Activated CD4-positive, alpha-beta T cell treated with anti-CD3 and anti-CD28 coated beads, Interleukin-2, amount 50 U/mL, for 48 hours (primary cell): ENCODE measurements at regions not wholly inside any gene's neighbourhood (a gene's known extent, or its start where the extent isn't known, plus 50 kb on each side); places are given as distances from the start of the nearest gene placed in this dataset.
"Not testable (repeated sequence)": the region's sequence is repeated elsewhere in the genome, so short reads cannot be mapped to it uniquely, and the experiment has no call there.

ENCODE experiments used
- DNase-seq, 2 experiments: peaks; one replicate each; pipeline ENCODE4 v3.0.0-alpha.2; 2020

DNA sequence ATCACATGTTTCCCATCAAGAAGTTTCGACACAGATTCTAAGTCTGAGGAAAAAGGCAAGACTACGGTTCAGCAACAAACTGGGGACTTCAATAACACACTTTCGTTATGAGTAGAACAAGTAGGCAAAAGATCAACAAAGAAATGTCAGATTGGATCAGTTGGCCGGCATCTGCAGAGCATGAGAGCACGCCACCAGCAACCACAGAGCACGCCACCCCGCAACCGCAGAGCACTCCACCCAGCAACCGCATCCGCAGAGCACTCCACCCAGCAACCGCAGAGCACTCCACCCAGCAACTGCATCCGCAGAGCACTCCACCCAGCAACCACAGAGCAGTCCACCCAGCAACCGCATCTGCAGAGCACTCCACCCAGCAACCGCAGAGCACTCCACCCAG lies 89.7 kb upstream of the FAM20C start:
- no peak for DNase-seq

DNA sequence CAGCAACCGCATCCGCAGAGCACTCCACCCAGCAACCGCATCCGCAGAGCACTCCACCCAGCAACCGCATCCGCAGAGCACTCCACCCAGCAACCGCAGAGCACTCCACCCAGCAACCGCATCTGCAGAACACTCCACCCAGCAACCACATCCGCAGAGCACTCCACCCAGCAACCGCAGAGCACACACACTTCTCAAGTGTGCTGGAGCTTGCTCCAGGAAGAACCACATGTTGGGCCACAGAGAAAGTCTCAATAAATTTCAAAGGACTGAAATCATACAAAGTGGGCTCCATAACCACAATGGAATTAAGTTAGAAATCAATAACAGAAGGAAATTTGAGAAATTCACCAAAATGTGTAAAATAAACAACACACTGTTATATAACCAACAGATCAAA lies 88.4 kb upstream of the FAM20C start:
- not testable (repeated sequence) for DNase-seq

DNA sequence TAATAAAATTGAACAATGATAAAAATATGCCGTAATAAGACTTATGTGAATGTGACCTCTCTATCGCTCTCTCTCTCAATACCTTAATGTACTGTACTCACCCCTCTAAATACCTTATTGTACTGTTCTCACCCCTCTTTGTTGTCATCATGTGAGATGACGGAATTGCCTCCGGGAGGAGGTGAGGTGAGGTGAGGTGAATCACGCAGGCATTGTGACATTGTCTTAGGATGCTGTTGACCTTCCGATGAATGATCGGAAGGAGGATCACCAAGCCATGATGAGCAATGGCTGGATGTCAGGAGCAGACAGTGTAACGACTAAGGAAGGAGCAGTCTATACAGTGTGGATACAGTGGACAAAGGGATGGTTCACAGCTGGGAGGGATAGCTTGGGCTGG lies 87.4 kb upstream of the FAM20C start:
- DNase-seq = no peak

DNA sequence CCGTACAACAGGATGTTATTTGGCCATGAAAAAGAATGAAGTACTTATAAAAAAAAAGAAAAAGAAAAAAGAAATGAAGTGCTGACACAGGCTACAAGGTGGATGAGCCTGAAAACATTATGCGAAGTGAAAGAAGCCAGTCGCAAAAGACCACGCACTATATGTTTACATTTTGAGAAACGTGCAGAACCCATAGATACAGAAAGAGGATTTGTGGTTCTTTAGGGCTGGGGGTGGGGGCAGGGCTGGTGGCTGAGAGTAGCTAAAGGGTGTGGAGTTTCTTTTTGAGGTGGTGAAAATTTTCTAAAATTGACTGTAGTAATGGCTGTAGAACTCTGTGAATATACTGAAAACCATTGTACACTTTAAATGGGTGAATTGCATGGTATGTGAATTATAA lies 86.0 kb upstream of the FAM20C start:
- DNase-seq = no peak

DNA sequence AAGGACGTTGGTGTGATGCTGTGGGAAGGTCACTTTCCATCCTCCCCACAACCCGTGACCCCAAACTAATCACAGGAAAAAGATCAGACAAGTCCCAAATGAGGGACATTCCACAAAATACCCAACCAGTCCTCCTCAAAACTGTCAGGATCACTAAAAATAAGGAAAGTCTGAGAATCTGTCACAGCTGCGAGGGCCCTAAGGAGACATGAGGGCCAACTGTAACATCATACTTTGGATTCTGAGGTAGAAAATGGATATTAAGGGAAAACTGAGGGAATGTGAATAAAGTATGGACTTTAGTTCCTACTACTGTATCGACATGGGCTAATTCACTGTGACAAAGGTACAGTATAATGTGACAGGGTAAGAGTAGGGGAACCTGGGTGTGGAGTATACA lies 85.1 kb upstream of the FAM20C start:
- DNase-seq = no peak

DNA sequence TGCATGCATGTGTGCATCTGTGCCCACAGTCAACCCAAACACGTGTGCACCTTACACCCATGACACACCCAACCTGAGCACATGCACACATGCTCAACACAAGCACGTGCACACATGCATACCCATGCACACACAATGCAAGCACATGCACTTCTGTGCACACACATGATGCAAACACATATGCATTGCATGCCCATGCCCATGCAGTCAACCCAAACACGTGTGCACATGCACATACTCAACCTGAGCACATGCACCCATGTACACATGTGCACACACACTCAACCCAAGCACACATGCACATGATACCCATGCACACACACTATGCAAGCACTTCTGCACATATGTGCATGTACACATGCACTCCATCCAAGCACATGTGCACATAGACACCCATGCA lies 84.5 kb upstream of the FAM20C start:
- no peak for DNase-seq

DNA sequence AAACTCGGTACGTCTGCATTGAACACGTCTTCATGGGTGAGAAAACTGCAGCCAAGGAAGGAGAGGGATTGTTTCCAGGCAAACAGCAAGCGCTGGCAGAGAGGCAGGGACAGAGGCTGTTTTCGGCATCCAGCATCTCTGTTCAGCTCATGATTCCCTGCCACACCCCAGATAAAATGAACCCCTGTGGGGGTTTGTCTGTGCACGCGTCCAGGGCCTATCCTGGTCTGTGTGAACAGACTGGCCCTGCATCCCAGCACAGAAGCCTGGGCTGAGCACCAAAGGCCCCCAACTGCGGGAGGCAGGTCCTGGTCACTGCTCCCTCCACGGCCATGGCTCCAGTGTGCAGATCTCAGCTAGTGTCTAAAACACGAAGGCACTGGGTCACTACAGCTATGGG lies 83.3 kb upstream of the FAM20C start:
- no peak for DNase-seq

DNA sequence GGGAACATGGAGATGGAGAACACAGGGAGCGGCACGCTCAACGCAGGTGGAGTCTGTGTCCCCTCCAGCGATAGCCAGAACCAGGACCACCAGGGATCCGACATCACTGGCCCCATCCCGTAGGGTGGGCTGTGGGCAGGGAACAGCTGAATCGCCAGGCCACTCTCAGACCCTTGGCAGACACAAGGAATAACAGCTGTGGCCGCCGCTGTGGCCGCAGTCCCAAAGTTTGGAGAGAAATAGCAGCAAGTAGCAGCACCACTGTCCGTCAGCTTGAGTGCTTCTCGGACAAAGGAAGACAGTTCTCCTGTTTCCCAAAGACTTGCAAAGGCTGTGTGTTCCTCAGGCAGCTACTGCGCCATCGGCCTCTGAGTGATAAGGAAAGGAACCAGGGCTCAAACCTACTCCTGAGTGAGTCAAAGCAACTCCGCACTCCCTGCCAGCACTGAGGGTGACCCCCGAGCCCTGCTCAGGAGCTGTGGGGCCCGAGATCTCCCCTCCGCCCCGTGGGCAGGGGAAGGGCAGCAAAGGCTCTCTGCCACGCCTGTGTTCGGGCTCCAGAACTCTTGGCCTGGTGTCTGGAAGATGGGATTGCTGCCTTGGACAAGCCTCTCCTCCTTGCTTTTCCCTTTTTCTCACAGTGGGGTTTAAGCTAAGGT lies 82.3 kb upstream of the FAM20C start:
- DNase-seq = no peak

DNA sequence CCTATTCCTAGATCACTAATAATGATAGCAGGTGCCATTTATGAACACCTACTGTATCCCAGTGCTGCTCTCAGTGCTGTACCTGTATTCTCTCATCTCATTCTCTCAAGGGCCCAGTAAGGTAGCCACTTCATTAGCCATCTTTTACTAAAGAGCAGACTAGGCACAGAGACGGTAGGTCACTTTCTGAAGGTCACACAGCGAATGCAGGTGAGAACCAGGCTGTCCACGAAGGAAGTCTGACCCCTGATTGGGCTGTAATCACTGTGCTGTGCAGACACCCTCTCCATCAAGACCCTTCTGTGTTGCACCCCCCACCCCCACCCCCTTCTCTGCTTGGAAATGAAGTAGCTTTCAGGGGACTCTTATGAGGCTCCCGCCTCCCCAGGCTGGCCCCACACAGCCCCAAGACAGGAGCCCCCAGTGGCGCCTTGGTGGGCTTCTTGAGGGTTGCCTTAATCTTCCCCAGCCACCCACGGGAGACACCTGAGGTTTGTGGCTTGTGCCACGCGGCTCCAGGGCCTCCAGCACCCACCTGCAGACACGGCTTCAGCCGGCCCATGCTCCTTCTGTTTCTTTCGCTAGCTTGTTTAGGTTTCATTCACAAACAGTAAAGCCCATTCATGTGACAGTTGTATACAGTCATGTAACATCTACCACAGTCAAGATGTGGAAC lies 81.7 kb upstream of the FAM20C start:
- no peak for DNase-seq

DNA sequence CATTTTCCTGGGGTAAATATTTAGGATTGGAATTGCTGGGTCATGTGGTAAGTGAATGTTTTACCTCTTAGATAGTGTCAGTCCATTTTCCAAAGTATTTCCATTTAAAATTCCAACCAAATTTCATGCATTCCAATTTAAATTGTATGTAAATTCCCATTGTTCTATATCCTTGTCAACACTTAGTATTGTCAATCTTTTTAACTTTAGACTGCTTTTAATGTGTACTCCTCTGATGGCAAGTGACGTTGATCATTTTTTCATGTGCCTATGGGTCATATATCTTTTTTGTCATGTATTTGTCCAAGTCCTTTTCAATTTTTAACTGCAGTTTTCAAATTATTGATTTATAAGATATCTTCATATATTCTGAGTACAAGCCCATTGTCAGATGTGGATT lies 80.8 kb upstream of the FAM20C start:
- no peak for DNase-seq

DNA sequence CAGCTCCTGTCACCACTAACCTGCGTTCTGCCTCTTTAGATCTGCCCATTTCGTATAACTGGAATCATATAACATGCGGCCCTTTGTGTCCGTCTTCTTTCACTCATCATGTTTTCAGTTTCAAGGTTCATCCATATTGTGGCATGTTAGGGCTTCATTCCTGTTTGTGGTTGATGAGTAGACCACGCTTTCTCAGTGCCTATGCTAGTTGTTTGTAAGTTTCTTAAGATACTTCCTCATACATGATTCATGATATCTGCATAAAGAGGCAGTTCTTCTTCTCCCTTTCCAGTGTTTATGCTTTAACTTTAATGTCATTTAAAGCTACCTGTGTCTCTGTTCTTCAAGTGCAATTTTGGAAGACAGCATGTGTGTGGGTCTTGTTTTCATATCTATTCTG lies 79.5 kb upstream of the FAM20C start:
- no peak for DNase-seq

DNA sequence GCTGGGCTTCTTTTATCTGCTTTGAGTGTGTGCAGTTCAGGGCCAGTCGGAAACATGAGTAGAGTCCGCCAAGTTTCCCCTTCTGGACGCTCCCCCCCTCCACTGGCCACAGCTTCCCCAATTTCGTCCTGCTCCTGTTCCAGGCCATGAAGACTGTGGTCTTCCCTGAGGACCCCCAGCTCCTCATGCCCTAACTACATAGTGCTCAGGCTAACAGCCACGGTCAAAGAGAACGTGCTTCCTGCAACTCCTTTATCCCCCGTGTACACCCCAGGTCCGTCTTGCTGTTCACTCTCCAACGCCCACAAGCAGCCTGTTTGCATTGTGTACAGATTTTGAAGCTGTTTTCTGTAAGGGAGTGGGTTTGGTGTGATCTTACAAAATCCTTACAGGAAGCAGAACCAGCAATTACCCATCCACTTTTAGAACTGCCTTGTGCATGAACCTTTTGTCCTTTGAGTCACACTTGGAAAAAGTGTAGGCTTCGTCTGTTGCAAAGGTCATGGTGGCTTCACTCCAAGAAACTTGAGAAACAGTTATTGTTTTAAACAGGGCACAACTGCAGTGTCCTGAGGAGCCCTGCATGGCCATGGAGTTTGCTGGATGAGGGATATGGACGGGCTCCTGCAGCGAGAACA lies 77.0 kb upstream of the FAM20C start:
- no peak for DNase-seq

DNA sequence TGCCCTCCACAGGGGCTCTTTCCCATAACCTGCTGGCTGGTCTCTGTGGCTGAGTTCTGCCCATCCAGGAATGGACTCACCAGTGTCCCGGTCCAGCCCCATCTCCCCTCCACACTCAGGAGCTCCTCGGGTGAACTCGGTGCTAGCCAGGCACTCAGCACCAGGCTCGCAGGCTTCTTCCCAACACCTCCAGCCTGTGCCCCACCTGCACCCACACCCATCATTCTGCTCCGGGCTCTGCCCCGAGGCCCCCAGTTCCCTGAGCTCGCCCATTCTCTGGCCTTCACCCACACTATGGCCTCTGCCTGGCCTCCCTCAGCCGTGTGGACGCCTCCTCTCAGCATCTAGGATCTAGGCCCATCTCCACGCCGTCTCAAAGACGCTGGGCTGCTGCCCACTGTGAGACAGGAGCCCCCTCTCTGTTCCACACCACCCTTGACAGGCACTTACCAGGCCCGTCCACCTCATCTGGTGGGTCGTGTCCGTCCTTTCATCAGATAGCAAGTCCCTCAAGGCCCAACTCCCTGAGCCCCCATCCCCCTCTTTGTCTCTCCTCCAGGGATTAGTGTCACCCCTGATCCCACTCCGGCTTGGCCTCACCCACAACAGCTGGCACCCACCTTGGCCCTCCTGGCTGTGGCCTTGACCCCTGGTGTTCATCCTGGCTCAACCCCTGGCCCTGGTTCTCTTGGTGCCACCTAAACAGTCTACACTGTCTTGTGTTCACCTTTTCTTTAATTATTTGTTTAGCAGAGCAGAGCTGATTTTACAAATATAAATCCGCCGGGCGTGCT lies 76.0 kb upstream of the FAM20C start:
- DNase-seq = no peak

DNA sequence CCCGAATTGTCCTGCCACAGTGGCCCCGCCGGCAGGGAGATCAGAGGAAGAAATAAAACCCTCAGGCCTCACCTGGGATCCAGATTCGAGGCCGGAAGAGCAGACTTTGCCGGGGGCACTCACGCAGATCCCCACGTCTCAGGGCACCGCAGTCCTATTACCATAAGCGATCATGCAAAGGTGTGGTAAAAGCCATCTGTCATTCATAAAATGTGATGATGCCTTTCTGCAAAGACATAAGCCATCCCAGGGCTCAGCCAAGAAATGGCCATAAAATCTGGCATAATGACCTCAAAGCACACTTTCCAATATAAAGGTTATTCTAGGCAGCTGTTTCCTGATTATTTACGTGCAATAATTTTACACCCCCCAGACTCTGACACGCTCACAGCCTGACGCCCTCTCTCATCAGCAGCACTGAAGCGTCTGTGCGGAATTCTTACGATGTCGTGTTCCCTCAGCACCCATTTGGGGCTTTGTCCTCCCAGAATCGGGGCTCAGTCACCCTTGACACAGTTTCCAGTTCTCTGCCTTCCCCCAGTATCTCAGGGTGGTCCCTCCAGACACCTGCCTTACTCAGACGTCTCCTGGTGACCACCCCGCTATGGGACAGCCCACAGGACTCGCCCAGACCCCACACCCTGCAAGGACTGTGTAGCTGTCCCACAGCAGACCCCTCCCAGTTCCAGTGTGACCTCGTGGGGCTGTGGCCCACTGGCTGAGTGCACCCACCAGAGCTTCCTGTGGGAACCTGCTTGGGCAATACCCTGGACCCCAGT lies 74.3 kb upstream of the FAM20C start:
- no peak for DNase-seq

DNA sequence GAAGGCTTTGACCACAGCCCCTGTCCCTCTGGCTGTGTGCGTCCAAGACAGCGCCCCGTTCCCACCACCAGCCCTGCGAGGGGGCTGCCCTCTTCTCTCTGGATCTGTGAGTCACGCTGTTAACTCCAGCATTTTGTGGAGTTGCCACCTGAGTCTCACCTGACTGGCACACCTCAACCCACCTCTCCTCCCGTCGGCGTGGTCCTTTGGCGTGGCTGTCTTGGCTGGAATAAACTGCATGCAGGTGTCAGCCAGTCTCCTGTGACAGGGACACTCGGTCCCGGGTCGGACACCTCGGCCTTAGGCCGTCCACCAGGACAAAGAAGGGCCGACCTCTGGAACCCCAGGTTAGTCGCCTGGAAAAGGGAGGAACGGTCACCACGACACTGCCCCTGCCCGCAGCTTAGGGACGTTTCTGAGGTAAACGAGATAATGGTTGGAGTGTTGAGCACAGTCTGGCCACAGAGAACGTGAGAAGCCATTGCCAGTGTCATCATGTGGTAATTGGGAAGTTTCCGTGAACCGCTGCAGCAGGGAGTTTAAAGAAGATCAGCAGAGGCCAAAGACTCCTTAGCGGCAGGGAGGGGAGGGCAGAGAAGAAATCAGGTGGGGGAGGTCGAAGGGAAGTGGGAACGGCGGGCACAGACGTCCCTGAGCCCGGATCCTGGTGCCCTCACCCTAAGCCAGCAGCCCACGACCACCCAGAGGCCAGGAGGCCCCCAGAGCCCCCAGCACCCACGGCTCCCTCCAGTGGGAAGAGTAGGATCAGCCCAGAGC lies 73.6 kb upstream of the FAM20C start:
- no peak for DNase-seq

DNA sequence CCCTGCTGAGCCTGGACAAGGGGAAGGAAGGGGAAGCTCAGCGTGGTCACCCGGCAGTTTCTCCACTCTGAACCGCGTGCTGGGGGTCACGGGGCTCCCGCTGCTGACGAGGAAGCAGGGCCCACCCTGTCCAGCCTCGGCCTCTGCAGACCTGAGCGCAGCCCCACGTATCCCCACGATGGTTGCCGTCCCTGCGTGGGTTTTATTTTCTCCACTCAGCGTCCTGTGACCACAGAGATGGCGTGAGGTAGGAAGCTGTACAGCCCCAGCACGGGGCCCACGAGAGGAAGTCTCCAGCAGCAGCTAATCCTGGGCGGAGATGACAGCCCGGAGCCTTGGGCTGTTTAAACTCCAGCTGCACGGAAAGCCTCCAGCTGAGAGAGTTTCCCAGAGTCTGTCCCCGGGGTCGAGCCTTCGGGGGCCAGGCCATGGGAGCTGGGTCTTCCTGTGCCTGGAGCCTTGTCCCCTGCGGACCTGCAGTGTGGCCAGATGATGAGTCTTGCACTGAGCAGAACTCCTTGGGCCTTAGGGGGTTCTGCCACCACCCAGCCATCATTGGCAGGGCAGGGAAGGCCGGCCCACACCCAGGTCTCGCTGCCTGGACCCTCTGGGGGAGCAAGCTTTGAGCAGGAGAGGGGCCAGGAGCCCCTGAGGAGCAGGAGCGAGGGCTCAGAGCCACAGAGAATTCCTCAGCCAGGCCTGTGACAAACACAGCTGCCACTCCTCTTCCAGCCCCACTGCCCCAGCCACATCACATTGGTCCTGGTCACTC lies 72.8 kb upstream of the FAM20C start:
- DNase-seq = no peak

DNA sequence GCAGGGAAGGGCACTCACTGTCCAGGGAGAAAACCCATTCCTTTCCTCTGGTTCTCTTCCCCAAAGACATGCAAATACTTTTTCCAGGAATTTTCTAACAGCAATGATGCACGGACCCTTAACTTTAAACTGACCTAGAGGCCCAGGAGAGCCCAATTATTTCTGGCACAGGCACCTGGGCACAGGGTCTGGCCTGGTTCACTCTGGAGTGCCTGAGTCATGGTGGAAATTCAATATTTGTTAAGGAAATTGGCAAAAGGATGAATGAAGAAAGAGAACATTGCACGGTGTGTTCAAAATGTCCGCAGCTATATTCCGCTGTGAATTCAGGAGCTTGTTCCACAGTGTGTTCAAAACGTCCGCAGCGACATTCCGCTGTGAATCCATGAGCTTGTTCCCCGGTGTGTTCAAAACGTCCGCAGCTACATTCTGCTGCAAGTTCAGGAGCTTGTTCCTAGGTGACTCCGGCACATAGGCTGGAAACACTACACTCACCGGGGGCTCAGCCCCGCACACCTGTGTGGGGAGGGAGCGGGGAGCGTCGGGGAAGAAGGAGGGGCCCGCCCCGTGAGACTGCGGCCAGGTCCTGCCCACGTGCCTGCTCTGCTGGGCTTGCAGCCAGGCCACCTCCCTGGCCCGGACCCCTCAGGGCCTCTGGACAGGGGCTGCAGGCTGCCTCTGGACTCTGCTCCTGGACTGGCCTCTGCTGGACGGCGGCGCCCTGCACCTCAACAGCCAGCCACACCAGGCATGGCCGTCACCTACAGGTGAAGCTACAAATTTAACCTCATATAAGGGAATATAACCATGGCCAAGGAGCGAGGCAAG lies 72.0 kb upstream of the FAM20C start:
- DNase-seq = no peak

DNA sequence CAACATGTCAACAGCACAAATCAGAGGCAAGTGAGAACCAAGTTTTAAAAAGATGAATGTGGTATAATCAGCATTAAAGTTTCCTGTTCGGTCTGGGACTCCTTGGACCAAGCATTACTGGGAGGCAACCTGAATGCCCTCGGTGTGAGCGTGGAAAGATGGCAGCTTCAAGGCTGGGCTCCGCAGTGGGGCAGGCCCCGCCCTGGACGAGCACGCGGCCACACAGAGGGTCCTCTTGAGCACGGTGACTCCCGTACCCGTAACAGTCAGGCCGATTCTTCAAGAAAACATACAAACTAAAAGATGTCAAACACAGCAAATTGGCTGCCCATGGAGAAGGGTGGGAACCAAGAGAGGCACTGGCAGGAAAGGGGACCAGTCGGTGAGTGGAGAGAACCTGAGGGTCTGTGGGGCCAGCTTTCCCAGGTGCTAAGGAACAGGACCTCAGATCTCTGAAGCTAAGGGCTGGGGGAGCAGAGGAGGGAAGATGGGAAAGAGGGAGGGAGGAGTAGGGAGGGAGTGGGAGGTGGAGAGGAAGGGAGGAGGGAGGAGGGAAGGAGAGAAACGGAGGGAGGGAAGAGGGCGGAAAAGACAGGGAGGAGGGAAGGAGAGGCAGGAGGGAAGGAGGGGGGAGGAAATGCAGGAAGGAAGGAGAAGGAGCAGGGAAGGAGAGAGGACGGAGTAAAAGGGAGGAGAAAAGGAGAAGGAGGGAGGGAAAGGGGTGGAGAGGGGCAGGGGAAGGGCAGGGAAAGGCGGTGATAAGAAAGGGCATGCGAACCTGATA lies 71.2 kb upstream of the FAM20C start:
- no peak for DNase-seq

DNA sequence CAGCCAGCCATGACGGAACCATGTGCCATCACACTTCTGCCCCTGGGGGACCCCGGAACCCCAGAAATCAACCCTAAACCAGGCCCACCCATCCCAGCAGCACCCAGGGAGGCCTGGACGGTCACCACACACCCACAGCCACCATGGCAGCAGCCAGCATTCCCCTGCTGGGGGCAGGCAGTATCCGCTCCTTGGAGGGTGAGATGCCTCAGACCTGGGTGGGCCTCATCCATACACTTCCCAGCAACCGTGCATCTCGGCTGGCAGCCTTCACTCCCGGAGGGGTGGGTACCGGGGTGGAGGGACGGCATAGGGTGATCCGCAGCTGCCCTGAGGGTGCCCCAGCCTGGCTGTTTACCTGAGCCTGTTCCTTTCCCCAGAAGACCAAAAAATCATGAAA lies 69.1 kb upstream of the FAM20C start:
- no peak for DNase-seq
